SK-N-SH (cell line): ENCODE measurements at regions not wholly inside any gene's neighbourhood (a gene's known extent, or its start where the extent isn't known, plus 50 kb on each side); places are given as distances from the start of the nearest gene placed in this dataset.
"Not testable (repeated sequence)": the region's sequence is repeated elsewhere in the genome, so short reads cannot be mapped to it uniquely, and the experiment has no call there.

Experiments
- CTCF ChIA-PET: fragments of 300-600, 350-600 bp; formaldehyde crosslinking; extraction: SDS; loops from one replicate; lab custom pipeline; 2021; lab: Yijun Ruan, JAX
- POLR2A ChIA-PET: fragments of 350-600 bp; sonication (Branson Sonifier 250); formaldehyde crosslinking; extraction: SDS; loops from one replicate; lab custom pipeline; 2020; ENCODE audit warnings: antibody characterized with exemption, inconsistent platforms; lab: Yijun Ruan, JAX
- DNase-seq: peaks from one replicate; pipeline ENCODE4 v3.0.0; 2012
- H2AFZ ChIP-seq: fragments of 200-600 bp; sonication (generic); 2 replicates; pipeline ENCODE4 v1.8.1; 2016; ENCODE audit warnings: antibody characterized with exemption, mild to moderate bottlenecking, low read depth
- H3F3A ChIP-seq: fragments of 200-600 bp; sonication (generic); replicated peaks from 2 replicates; pipeline ENCODE3; 2016; ENCODE audit warnings: antibody characterized with exemption, mild to moderate bottlenecking; ENCODE audit not compliant: insufficient read depth
- H3K27ac ChIP-seq, 2 experiments: fragments of 200-500 bp in 1 of 2; fragments of 200-600 bp in 1 of 2; sonication (Bioruptor generic) in 1 of 2; sonication (generic), shearing (Covaris generic) in 1 of 2; 2 replicates each; pipeline versions ENCODE4 v1.5.1 to v1.6.1; 2014 to 2016; ENCODE audit warnings: low read depth in 2 of 2, inconsistent platforms in 1 of 2, low read length in 1 of 2, mild to moderate bottlenecking in 1 of 2, mixed read lengths in 1 of 2
- H3K27me3 ChIP-seq: fragments of 200-600 bp; sonication (generic), shearing (Covaris generic); 2 replicates; pipeline ENCODE4 v1.6.1; 2016; ENCODE audit warnings: mixed run types; ENCODE audit not compliant: insufficient read depth
- H3K36me3 ChIP-seq, 2 experiments: fragments of 200-500 bp in 1 of 2; fragments of 200-600 bp in 1 of 2; sonication (Bioruptor generic) in 1 of 2; sonication (generic) in 1 of 2; replicated peaks in 1 of 2; 2 replicates each; pipeline versions ENCODE3 to v1.5.1; 2014 to 2016; ENCODE audit warnings: low read length in 1 of 2, mild to moderate bottlenecking in 1 of 2; ENCODE audit not compliant: insufficient read depth in 2 of 2, control insufficient read depth in 1 of 2
- H3K4me1 ChIP-seq, 2 experiments: fragments of 200-500 bp in 1 of 2; fragments of 200-600 bp in 1 of 2; sonication (Bioruptor generic) in 1 of 2; sonication (generic), shearing (Covaris generic) in 1 of 2; 2 replicates each; pipeline versions ENCODE4 v1.5.1 to v1.6.1; 2014 to 2016; ENCODE audit warnings: low read depth in 1 of 2, low read length in 1 of 2, mixed run types in 1 of 2; ENCODE audit not compliant: insufficient read depth in 2 of 2, control insufficient read depth in 1 of 2
- H3K4me2 ChIP-seq: fragments of 200-600 bp; sonication (generic), shearing (Covaris generic); 2 replicates; pipeline ENCODE4 v1.6.1; 2017; ENCODE audit warnings: mixed run types
- H3K4me3 ChIP-seq, 2 experiments: fragments of 200-500 bp in 1 of 2; fragments of 200-600 bp in 1 of 2; sonication (Bioruptor generic) in 1 of 2; sonication (generic), shearing (Covaris generic) in 1 of 2; 2 replicates each; pipeline versions ENCODE4 v1.5.1 to v1.8.1; 2014 to 2016; ENCODE audit warnings: low read depth in 2 of 2, inconsistent platforms in 1 of 2, low read length in 1 of 2, mild to moderate bottlenecking in 1 of 2, mixed read lengths in 1 of 2, moderate library complexity in 1 of 2
- H3K79me2 ChIP-seq: fragments of 200-600 bp; sonication (generic); 2 replicates; pipeline ENCODE4 v1.8.1; 2017; ENCODE audit warnings: mild to moderate bottlenecking; ENCODE audit not compliant: insufficient read depth
- H3K9ac ChIP-seq: fragments of 200-600 bp; sonication (generic); 2 replicates; pipeline ENCODE4 v1.6.1; 2017; ENCODE audit warnings: mixed run types
- H3K9me2 ChIP-seq: fragments of 200-600 bp; sonication (generic); 2 replicates; pipeline ENCODE4 v1.6.1; 2017; ENCODE audit warnings: mixed run types
- H3K9me3 ChIP-seq: fragments of 200-600 bp; sonication (generic); 2 replicates; pipeline ENCODE4 v1.6.1; 2017; ENCODE audit warnings: mixed run types, mild to moderate bottlenecking, moderate library complexity
- H4K20me1 ChIP-seq: fragments of 200-600 bp; sonication (generic); 2 replicates; pipeline ENCODE4 v1.6.1; 2017; ENCODE audit warnings: mild to moderate bottlenecking, mixed run types; ENCODE audit not compliant: insufficient read depth
- EP300 ChIP-seq, 2 experiments: IDR thresholded peaks; 2 replicates each; pipeline versions ENCODE4 v1.4.0 to v1.6.1; 2012; ENCODE audit warnings: borderline replicate concordance in 1 of 2, low read depth in 1 of 2, low read length in 1 of 2
- MEF2A ChIP-seq: IDR thresholded peaks from 2 replicates; pipeline ENCODE4 v1.4.0; 2012; ENCODE audit warnings: low read depth, borderline replicate concordance
- TAF1 ChIP-seq: IDR thresholded peaks from 2 replicates; pipeline ENCODE4 v1.6.1; 2012; ENCODE audit warnings: low read depth, mild to moderate bottlenecking, low read length, moderate library complexity, borderline replicate concordance
- YY1 ChIP-seq: IDR thresholded peaks from 2 replicates; pipeline ENCODE4 v1.4.0; 2012; ENCODE audit warnings: low read depth, mild to moderate bottlenecking
- WGBS: methylation state at CpG from one replicate; pipeline ENCODE4 v1.1.6; 2017; ENCODE audit warnings: low lambda C conversion rate; 5-methylcytosine and 5-hydroxymethylcytosine counted together
- TF ChIP-seq, protein P1 (sequence below): fragments of 200-600 bp; sonication (generic); IDR thresholded peaks from 2 replicates; pipeline ENCODE4 v1.6.1; 2017; ENCODE audit warnings: antibody characterized with exemption, mild to moderate bottlenecking, moderate library complexity
- TF ChIP-seq, protein P2 (sequence below): IDR thresholded peaks from 2 replicates; pipeline ENCODE4 v1.4.0; 2012; ENCODE audit warnings: low read depth
- TF ChIP-seq, protein P3 (sequence below): fragments of 150-350 bp; IDR thresholded peaks from 2 replicates; pipeline ENCODE4 v1.6.1; 2016; ENCODE audit warnings: mild to moderate bottlenecking, low read depth, low read length
- TF ChIP-seq, protein P4 (sequence below): fragments of 150-350 bp; IDR thresholded peaks from 2 replicates; pipeline ENCODE4 v1.6.1; 2017; ENCODE audit warnings: antibody characterized with exemption, low read length, low read depth, borderline replicate concordance

DNA sequence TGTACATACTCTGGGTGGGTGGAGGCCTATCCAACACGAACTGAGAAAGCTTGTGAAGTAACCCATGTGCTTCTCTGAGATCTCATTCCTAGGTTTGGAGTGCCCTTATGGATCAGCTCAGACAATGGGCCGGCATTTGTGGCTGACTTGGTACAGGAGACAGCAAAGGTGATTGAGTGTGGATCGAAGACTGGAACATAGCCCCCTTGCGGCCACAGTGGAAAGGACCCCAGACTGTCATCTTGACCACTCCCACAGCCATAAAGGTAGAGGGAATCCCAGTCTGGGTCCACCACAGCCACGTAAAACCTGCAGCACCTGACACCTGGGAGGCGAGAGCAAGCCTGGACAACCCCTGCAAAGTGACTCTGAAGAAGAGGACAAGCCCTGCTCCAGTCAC lies 598.0 kb upstream of the AADAT start (continued):
- TF ChIP-seq, protein P1, sequence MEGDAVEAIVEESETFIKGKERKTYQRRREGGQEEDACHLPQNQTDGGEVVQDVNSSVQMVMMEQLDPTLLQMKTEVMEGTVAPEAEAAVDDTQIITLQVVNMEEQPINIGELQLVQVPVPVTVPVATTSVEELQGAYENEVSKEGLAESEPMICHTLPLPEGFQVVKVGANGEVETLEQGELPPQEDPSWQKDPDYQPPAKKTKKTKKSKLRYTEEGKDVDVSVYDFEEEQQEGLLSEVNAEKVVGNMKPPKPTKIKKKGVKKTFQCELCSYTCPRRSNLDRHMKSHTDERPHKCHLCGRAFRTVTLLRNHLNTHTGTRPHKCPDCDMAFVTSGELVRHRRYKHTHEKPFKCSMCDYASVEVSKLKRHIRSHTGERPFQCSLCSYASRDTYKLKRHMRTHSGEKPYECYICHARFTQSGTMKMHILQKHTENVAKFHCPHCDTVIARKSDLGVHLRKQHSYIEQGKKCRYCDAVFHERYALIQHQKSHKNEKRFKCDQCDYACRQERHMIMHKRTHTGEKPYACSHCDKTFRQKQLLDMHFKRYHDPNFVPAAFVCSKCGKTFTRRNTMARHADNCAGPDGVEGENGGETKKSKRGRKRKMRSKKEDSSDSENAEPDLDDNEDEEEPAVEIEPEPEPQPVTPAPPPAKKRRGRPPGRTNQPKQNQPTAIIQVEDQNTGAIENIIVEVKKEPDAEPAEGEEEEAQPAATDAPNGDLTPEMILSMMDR, result no peak
- no peak for TF ChIP-seq MEF2A
- TF ChIP-seq YY1, result no peak
- TF ChIP-seq, protein P2, sequence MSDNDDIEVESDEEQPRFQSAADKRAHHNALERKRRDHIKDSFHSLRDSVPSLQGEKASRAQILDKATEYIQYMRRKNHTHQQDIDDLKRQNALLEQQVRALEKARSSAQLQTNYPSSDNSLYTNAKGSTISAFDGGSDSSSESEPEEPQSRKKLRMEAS, result no peak

DNA sequence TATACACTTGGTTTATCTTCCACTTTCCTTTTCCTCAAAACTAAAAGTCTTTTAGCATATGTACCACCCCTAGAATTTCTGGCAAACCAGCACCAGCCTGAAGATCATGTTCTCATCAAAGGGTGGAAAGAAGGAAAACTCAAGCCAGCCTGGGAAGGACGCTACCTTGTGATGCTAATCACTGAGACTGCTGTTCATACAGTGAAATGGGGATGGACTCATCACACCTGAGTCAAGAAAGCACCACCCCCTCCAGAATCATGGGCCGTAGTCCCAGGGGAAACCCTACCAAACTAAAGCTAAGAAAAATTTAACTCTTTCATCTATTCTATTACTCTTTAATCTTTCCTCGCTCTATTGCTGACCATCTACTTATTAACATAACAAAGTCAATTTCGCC lies 595.9 kb upstream of the AADAT start:
- H3K4me1 ChIP-seq, H3K36me3 ChIP-seq, H4K20me1 ChIP-seq, H2AFZ ChIP-seq, H3K79me2 ChIP-seq, H3K9ac ChIP-seq, CTCF ChIA-PET, H3K9me3 ChIP-seq, POLR2A ChIA-PET, DNase-seq, H3F3A ChIP-seq, H3K4me3 ChIP-seq, H3K27me3 ChIP-seq, H3K27ac ChIP-seq, H3K4me2 ChIP-seq, H3K9me2 ChIP-seq: not testable (repeated sequence)
- 82% methylated on average over 4 of the region's 4 CpGs for WGBS

DNA sequence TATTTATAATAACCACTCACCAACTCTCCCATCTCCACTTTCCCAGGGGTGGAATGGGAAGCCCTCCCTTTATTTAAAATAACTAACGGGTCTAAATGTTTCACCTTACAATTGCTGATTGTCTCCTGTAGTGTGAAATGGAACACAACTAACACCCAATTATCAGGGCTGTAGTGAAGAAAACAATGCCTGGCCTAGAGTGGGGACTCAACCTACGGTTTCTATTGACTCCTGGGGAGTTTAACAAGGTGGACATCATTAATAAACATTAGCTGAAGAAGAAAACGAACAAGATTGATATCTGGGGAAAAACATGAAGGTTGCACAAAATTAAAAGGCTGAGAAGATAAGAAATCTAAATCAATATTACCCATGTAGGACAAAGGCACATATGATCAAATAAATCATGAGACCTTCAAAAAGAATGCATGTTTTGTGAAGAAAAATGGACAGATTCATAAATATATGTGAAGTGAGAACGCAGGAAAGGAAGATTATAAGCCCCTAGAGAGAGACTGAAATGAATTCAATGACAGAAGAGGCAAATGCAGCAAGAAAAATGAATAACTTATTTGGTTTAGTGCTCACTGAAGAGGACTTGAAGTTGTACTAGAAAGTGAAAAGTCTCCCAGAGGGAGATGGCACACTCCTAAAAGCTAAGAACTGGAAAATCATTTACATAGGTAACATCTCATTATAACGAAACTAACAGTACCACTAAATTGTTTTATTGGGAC lies 593.0 kb upstream of the AADAT start:
- no peaks in the 10 kb centered on the region for H3K9me2 ChIP-seq
- H2AFZ ChIP-seq, result peak overlapping the region; percentile 2; the same call in 1 of the 2 replicates
- POLR2A ChIA-PET, result no interaction called here
- H4K20me1 ChIP-seq, result no peaks in the 10 kb centered on the region
- H3K79me2 ChIP-seq, result no peaks in the 10 kb centered on the region
- no peak overlapping the region for H3K9ac ChIP-seq
- no peaks in the 10 kb centered on the region for H3K27me3 ChIP-seq
- no peaks in the 10 kb centered on the region for H3K36me3 ChIP-seq
- H3K9me3 ChIP-seq, result no peaks in the 10 kb centered on the region
- no peak for DNase-seq
- 66% methylated on average over 5 of the region's 5 CpGs for WGBS
- no peak overlapping the region for H3K4me2 ChIP-seq
- TF ChIP-seq EP300 (IDR thresholded peaks at IDR 0.05; ENCODE audit: borderline replicate concordance in 1 of 2, low read depth in 1 of 2, low read length in 1 of 2) (no peak), TAF1 (no peak)
- TF ChIP-seq, protein P3, sequence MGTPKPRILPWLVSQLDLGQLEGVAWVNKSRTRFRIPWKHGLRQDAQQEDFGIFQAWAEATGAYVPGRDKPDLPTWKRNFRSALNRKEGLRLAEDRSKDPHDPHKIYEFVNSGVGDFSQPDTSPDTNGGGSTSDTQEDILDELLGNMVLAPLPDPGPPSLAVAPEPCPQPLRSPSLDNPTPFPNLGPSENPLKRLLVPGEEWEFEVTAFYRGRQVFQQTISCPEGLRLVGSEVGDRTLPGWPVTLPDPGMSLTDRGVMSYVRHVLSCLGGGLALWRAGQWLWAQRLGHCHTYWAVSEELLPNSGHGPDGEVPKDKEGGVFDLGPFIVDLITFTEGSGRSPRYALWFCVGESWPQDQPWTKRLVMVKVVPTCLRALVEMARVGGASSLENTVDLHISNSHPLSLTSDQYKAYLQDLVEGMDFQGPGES, result no peak
- TF ChIP-seq, protein P4, sequence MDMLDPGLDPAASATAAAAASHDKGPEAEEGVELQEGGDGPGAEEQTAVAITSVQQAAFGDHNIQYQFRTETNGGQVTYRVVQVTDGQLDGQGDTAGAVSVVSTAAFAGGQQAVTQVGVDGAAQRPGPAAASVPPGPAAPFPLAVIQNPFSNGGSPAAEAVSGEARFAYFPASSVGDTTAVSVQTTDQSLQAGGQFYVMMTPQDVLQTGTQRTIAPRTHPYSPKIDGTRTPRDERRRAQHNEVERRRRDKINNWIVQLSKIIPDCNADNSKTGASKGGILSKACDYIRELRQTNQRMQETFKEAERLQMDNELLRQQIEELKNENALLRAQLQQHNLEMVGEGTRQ, result no peak
- H3K4me1 ChIP-seq, result no peaks in the 10 kb centered on the region; a peak in 1 of 4 replicates
- no peak overlapping the region for H3K4me3 ChIP-seq
- CTCF ChIA-PET, result interaction anchor here (0.7 kb wide), 1 partner anchor 1378 kb away, joined by 3 read pairs; no protein-coding TSS in a partner anchor
- H3K27ac ChIP-seq, result no peak overlapping the region
- H3F3A ChIP-seq, result no peaks in the 10 kb centered on the region

DNA sequence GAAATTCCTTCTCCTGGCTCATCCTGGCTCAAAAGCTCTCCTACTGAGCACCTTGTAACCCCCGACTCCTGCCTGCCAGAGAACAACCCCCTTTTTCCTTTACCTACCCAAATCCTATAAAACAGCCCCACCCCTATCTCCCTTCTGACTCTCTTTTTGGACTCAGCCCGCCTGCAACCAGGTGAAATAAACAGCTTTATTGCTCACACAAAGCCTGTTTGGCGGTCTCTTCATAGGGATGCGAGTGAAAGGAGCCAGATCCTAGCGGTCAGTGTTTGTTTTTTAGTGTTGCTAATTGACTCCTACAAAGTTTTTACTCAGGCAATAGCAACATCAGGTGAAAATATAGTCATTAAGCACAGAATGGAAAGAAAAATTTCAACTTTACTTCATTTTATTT lies 592.3 kb upstream of the AADAT start:
- H3K4me2 ChIP-seq, H3F3A ChIP-seq, H3K27ac ChIP-seq, H3K4me3 ChIP-seq, H3K9me2 ChIP-seq, H3K36me3 ChIP-seq, POLR2A ChIA-PET, H3K9ac ChIP-seq, H3K79me2 ChIP-seq, H3K27me3 ChIP-seq, H3K9me3 ChIP-seq, DNase-seq, H3K4me1 ChIP-seq, H4K20me1 ChIP-seq: not testable (repeated sequence)
- H2AFZ ChIP-seq, result 0 out of 2 replicates have a peak overlapping the region, but pooled peaks have one; percentile 2
- WGBS, result 80% methylated on average over 5 of the region's 5 CpGs
- CTCF ChIA-PET, result interaction anchor here (0.7 kb wide), 1 partner anchor 1378 kb away, joined by 3 read pairs; no protein-coding TSS in a partner anchor
